Chondrocyte (in vitro differentiated cells): ENCODE measurements at regions not wholly inside any gene's neighbourhood (a gene's known extent, or its start where the extent isn't known, plus 50 kb on each side); places are given as distances from the start of the nearest gene placed in this dataset.

Experiments
- DNase-seq: peaks from one replicate; pipeline ENCODE4 v3.0.0; 2021; ENCODE audit warnings: mixed read lengths, low spot score
- H3K27ac Mint-ChIP-seq: one replicate; pipeline ENCODE4 v1.8.0; 2021; ENCODE audit warnings: mild to moderate bottlenecking, moderate library complexity, mixed read lengths; ENCODE audit not compliant: unreplicated experiment
- H3K27me3 Mint-ChIP-seq: 2 replicates; pipeline ENCODE4 v1.8.0; 2021; ENCODE audit warnings: low read depth, mixed read lengths
- H3K36me3 Mint-ChIP-seq: 2 replicates; pipeline ENCODE4 v1.8.0; 2021; ENCODE audit warnings: low read depth, mixed read lengths
- H3K4me1 Mint-ChIP-seq: 2 replicates; pipeline ENCODE4 v1.8.0; 2021; ENCODE audit warnings: low read depth, mild to moderate bottlenecking, mixed read lengths
- H3K4me3 Mint-ChIP-seq: one replicate; pipeline ENCODE4 v1.8.0; 2021; ENCODE audit warnings: mild to moderate bottlenecking, moderate library complexity, mixed read lengths; ENCODE audit not compliant: unreplicated experiment
- H3K9me3 Mint-ChIP-seq: 2 replicates; pipeline ENCODE4 v1.8.0; 2021; ENCODE audit warnings: low read depth, mixed read lengths
- TF ChIP-seq, protein P1 (sequence below): fragments of 200-600 bp; sonication (generic); IDR thresholded peaks from 2 replicates; pipeline ENCODE4 v1.5.0; 2021; ENCODE audit warnings: antibody characterized with exemption, mild to moderate bottlenecking, moderate library complexity

GRCh38 chr3:101099791-101100190 is 106.6 kb upstream of the ABI3BP start:
- no peak overlapping the region for H3K4me3 Mint-ChIP-seq
- H3K4me1 Mint-ChIP-seq = peaks cover 21% of the 10 kb centered on the region
- no peak for DNase-seq
- H3K36me3 Mint-ChIP-seq = no peaks in the 10 kb centered on the region
- peaks cover 3% of the 10 kb centered on the region for H3K27me3 Mint-ChIP-seq
- no peak overlapping the region for H3K27ac Mint-ChIP-seq
- TF ChIP-seq, protein P1, sequence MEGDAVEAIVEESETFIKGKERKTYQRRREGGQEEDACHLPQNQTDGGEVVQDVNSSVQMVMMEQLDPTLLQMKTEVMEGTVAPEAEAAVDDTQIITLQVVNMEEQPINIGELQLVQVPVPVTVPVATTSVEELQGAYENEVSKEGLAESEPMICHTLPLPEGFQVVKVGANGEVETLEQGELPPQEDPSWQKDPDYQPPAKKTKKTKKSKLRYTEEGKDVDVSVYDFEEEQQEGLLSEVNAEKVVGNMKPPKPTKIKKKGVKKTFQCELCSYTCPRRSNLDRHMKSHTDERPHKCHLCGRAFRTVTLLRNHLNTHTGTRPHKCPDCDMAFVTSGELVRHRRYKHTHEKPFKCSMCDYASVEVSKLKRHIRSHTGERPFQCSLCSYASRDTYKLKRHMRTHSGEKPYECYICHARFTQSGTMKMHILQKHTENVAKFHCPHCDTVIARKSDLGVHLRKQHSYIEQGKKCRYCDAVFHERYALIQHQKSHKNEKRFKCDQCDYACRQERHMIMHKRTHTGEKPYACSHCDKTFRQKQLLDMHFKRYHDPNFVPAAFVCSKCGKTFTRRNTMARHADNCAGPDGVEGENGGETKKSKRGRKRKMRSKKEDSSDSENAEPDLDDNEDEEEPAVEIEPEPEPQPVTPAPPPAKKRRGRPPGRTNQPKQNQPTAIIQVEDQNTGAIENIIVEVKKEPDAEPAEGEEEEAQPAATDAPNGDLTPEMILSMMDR = no peak
- no peaks in the 10 kb centered on the region for H3K9me3 Mint-ChIP-seq

GRCh38 chr3:101096444-101096843 is 103.2 kb upstream of the ABI3BP start:
- peak overlapping the region; percentile 81 for H3K27ac Mint-ChIP-seq
- H3K9me3 Mint-ChIP-seq = no peaks in the 10 kb centered on the region
- no peak for DNase-seq
- H3K4me1 Mint-ChIP-seq = peaks cover 22% of the 10 kb centered on the region
- H3K27me3 Mint-ChIP-seq = peaks cover 3% of the 10 kb centered on the region
- TF ChIP-seq, protein P1 = no peak
- no peak overlapping the region for H3K4me3 Mint-ChIP-seq
- no peaks in the 10 kb centered on the region for H3K36me3 Mint-ChIP-seq

DNA sequence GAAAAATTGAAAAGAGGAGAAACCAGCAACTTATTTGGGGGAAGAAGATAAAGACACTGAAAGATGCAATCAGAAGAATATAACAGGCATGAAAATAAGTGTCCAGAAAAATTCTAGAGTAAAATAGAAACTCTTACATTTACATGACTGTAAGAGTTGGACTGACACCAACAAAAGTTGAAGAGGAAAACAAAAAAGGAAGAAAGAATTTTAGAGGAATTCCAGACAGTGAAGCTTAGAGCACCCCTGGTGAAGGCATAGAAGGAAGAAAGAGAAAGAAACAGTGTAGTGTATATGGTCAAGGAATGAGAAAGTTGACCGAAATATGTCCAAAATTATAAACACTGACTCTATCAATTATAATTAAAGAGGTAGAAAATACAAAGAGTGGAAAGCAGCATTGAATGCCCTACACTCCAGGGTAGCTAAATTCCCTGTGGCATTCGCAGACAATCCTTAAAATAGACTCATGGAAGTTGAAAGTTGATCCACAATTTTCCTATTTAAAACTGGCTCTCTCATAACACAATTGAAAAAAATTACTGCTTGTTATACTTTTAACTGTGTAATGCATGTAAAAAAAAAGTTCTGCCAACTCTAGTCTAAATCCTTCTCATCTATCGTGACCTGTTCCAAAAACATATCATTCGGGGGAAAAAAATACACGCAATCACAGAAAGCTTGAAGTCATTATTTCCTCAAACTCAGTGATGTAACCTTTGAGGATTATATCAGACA is 102.6 kb upstream of the ABI3BP start:
- H3K4me3 Mint-ChIP-seq = peak overlapping the region; percentile 37
- H3K4me1 Mint-ChIP-seq = peaks cover 22% of the 10 kb centered on the region
- peak overlapping the region; percentile 81 for H3K27ac Mint-ChIP-seq
- TF ChIP-seq, protein P1 = no peak
- DNase-seq = no peak
- H3K9me3 Mint-ChIP-seq = no peaks in the 10 kb centered on the region
- H3K36me3 Mint-ChIP-seq = no peaks in the 10 kb centered on the region
- peaks cover 3% of the 10 kb centered on the region for H3K27me3 Mint-ChIP-seq

GRCh38 chr3:101091489-101091888 is 98.3 kb upstream of the ABI3BP start:
- no peaks in the 10 kb centered on the region for H3K27me3 Mint-ChIP-seq
- no peak for DNase-seq
- H3K36me3 Mint-ChIP-seq = no peaks in the 10 kb centered on the region
- H3K4me1 Mint-ChIP-seq = peaks cover 18% of the 10 kb centered on the region
- no peaks in the 10 kb centered on the region for H3K9me3 Mint-ChIP-seq
- H3K27ac Mint-ChIP-seq = no peak overlapping the region
- no peak overlapping the region for H3K4me3 Mint-ChIP-seq
- TF ChIP-seq, protein P1 = no peak

DNA sequence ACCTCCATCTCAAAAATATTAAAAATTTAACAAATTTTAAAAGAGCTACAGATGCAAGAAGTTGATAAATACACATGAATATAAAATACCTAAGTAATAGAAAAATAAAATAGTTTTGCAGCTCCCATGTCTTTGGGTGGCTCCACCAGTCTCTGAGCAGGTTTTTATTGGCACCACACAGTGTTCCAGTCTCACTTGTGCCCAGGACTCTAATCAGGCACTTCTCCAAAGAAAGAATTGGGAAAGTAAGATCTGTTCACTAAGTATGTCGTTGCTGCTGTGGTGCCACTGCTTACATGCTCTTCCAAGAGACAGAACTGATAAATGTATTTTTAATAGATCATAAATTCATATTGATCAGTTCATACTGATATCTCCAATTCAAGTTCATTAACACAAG is 92.5 kb upstream of the ABI3BP start:
- no peak overlapping the region for H3K27ac Mint-ChIP-seq
- DNase-seq = no peak
- TF ChIP-seq, protein P1 = no peak
- H3K27me3 Mint-ChIP-seq = no peaks in the 10 kb centered on the region
- no peaks in the 10 kb centered on the region for H3K9me3 Mint-ChIP-seq
- H3K4me3 Mint-ChIP-seq = no peak overlapping the region
- H3K36me3 Mint-ChIP-seq = no peaks in the 10 kb centered on the region
- peaks cover 12% of the 10 kb centered on the region for H3K4me1 Mint-ChIP-seq
